SU-DHL-6 (cell line): ENCODE measurements at regions not wholly inside any gene's neighbourhood (a gene's known extent, or its start where the extent isn't known, plus 50 kb on each side); places are given as distances from the start of the nearest gene placed in this dataset.

Experiments
- H2AFZ ChIP-seq: fragments of 200-600 bp; sonication (generic); 2 replicates; pipeline ENCODE4 v1.6.1; 2014; ENCODE audit warnings: low read depth, mild to moderate bottlenecking, moderate library complexity, mixed read lengths, antibody characterized with exemption, low read length; ENCODE audit not compliant: severe bottlenecking
- H3F3A ChIP-seq: fragments of 200-600 bp; shearing (Covaris generic); 2 replicates; pipeline ENCODE4 v1.6.0; 2016; ENCODE audit warnings: antibody characterized with exemption, mild to moderate bottlenecking; ENCODE audit not compliant: insufficient read depth
- H3K27ac ChIP-seq: fragments of 200-600 bp; sonication (generic); 2 replicates; pipeline ENCODE4 v1.5.1; 2016; ENCODE audit warnings: low read depth, mild to moderate bottlenecking, low read length, moderate library complexity, mixed read lengths
- H3K27me3 ChIP-seq: fragments of 200-600 bp; sonication (generic), shearing (Covaris generic); 2 replicates; pipeline ENCODE4 v1.6.0; 2014; ENCODE audit warnings: mild to moderate bottlenecking, low read length
- H3K36me3 ChIP-seq: fragments of 200-600 bp; sonication (generic); 2 replicates; pipeline ENCODE4 v1.6.1; 2014; ENCODE audit warnings: mild to moderate bottlenecking, low read length, mixed read lengths
- H3K4me2 ChIP-seq: fragments of 300-600, 200-600 bp; shearing (Covaris generic), sonication (generic); 2 replicates; pipeline ENCODE4 v1.6.0; 2014; ENCODE audit warnings: low read length, low read depth, mild to moderate bottlenecking; ENCODE audit not compliant: poor library complexity, severe bottlenecking
- H3K4me3 ChIP-seq: fragments of 200-600 bp; sonication (generic); 2 replicates; pipeline ENCODE4 v1.5.1; 2014; ENCODE audit warnings: antibody characterized with exemption, low read length, mild to moderate bottlenecking, mixed read lengths; ENCODE audit not compliant: insufficient read depth, poor library complexity, severe bottlenecking
- H3K79me2 ChIP-seq: fragments of 200-600 bp; sonication (generic); 2 replicates; pipeline ENCODE4 v1.6.1; 2014; ENCODE audit warnings: mild to moderate bottlenecking, low read length, moderate library complexity; ENCODE audit not compliant: insufficient read depth
- H3K9ac ChIP-seq: fragments of 200-600 bp; sonication (generic); 2 replicates; pipeline ENCODE4 v1.7.0; 2014; ENCODE audit warnings: mild to moderate bottlenecking, low read length
- H3K9me2 ChIP-seq: fragments of 200-600 bp; sonication (generic); replicated peaks from 2 replicates; pipeline ENCODE4 v1.6.1; 2014; ENCODE audit warnings: low read length; ENCODE audit not compliant: insufficient read depth
- H3K9me3 ChIP-seq: fragments of 200-600 bp; sonication (generic); 2 replicates; pipeline ENCODE4 v1.6.1; 2014; ENCODE audit warnings: low read length, mixed read lengths; ENCODE audit not compliant: insufficient read depth
- H4K20me1 ChIP-seq: fragments of 200-600 bp; sonication (generic); 2 replicates; pipeline ENCODE4 v1.6.1; 2014; ENCODE audit warnings: low read depth, mild to moderate bottlenecking, antibody characterized with exemption, low read length, moderate library complexity, mixed read lengths
- CTCF ChIP-seq: fragments of 200-600 bp; sonication (generic); IDR thresholded peaks from one replicate; pipeline ENCODE4 v1.5.1; 2017; ENCODE audit warnings: antibody characterized with exemption, mild to moderate bottlenecking, low read length, moderate library complexity; ENCODE audit not compliant: insufficient read depth, poor library complexity, severe bottlenecking
- EZH2phosphoT487 ChIP-seq: fragments of 200-600 bp; sonication (generic), shearing (Covaris generic); conservative IDR thresholded peaks from 2 replicates; pipeline ENCODE4 v1.6.1; 2018; ENCODE audit warnings: mild to moderate bottlenecking, antibody characterized with exemption, low read length, moderate library complexity, mixed read lengths

- H3K27ac ChIP-seq: no peak overlapping the region
- no peak for TF ChIP-seq CTCF
- no peak for TF ChIP-seq EZH2phosphoT487
- H3F3A ChIP-seq: no peaks in the 10 kb centered on the region
- H3K79me2 ChIP-seq: no peaks in the 10 kb centered on the region
- no peaks in the 10 kb centered on the region for H3K9me2 ChIP-seq
- no peaks in the 10 kb centered on the region for H3K36me3 ChIP-seq
- no peak overlapping the region for H3K9ac ChIP-seq
- H2AFZ ChIP-seq: no peak overlapping the region
- no peak overlapping the region for H3K4me3 ChIP-seq
- no peak overlapping the region for H3K4me2 ChIP-seq
- no peaks in the 10 kb centered on the region for H4K20me1 ChIP-seq
- H3K27me3 ChIP-seq: no peaks in the 10 kb centered on the region
- H3K9me3 ChIP-seq: no peaks in the 10 kb centered on the region
These were observed 371.1 kb upstream of the ZNF608 start for GRCh38 chr5:125117566-125117965.

DNA sequence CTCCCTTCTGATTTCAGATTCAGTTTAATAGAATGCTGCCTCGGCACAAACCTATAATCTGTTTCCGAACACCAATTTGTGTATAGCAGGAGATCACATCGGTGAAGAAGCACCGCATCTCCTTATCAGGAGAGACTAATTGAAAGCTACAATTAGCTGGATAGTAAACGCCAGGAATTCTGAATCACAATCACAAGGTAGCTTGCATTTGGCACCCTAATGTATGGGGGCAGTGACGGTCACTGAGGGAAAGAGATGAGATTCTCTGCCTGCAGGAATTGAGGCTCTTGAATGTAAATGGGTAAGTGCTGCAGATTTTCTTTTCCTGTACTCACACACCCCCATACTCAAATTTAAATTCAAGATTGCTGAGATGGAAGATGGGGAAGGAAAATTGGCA, 373.6 kb upstream of the ZNF608 start:
- no peaks in the 10 kb centered on the region for H3K9me3 ChIP-seq
- H3K4me3 ChIP-seq: no peak overlapping the region
- H3K9ac ChIP-seq: no peak overlapping the region
- no peaks in the 10 kb centered on the region for H3K36me3 ChIP-seq
- no peak overlapping the region for H3K27ac ChIP-seq
- no peaks in the 10 kb centered on the region for H3K9me2 ChIP-seq
- H3K4me2 ChIP-seq: no peak overlapping the region
- H2AFZ ChIP-seq: no peak overlapping the region
- no peaks in the 10 kb centered on the region for H4K20me1 ChIP-seq
- no peaks in the 10 kb centered on the region for H3K27me3 ChIP-seq
- no peaks in the 10 kb centered on the region for H3K79me2 ChIP-seq
- TF ChIP-seq EZH2phosphoT487 (no peak), CTCF (no peak)
- no peaks in the 10 kb centered on the region for H3F3A ChIP-seq

DNA sequence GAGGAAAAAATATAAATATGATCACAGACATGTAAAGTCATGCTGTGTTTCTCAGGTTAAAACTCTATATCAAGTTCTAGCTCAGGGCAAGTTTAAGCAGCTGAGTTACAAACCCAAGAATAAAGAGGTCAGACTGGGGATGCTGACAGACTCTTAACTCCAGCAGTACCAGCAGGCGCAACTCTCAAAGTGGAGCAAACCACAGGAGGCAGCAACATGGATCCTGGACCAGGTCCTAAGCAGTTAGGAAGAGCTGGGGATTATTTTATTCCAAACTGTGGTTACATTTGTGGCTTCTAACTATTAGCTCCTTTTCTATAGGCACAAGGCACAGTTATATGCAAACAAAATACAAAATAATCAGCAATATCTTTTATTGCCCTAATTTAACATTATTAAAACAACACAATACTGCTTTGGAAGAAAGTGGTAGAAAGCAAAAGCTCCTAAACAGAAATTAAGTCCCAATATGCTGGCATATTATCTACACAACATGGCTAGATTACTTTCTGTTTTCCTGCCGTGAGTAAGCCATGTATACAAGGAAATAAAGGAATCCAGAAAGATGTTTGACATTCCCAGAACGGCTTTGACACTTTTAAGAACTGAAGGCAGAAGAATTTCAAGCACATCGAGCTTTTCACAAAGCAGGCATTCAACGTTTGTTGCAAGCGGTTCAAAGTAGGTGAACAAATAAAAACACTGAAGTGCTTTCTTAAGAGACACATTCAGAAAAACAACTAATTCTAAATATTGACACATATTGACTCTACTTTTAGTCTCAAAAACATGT, 378.8 kb upstream of the ZNF608 start:
- TF ChIP-seq EZH2phosphoT487: no peak
- no peak for TF ChIP-seq CTCF
- Histone ChIP-seq H3K36me3 (no peaks in the 10 kb centered on the region), H3K4me2 (no peak overlapping the region), H3K9me2 (no peaks in the 10 kb centered on the region), H3K9ac (no peak overlapping the region), H3K79me2 (no peaks in the 10 kb centered on the region), H3K27me3 (no peaks in the 10 kb centered on the region), H3K27ac (no peak overlapping the region), H3F3A (no peaks in the 10 kb centered on the region), H3K9me3 (no peaks in the 10 kb centered on the region), H2AFZ (no peak overlapping the region), H3K4me3 (no peak overlapping the region), H4K20me1 (no peaks in the 10 kb centered on the region)
